Tibial nerve (tissue), 4 donors: ENCODE measurements at regions not wholly inside any gene's neighbourhood (a gene's known extent, or its start where the extent isn't known, plus 50 kb on each side); places are given as distances from the start of the nearest gene placed in this dataset.

ENCODE experiments used
- EP300 ChIP-seq, 2 donors: sonication (generic); formaldehyde crosslinking; IDR thresholded peaks; one replicate each; pipeline ENCODE4 v1.6.1; 2017; ENCODE audit warnings: antibody characterized with exemption in 2 of 2, mild to moderate bottlenecking in 1 of 2
- POLR2A ChIP-seq, 2 donors: fragments of 450-650 bp; IDR thresholded peaks; one replicate each; pipeline ENCODE4 v1.6.1; 2017; ENCODE audit warnings: antibody characterized with exemption in 2 of 2, mild to moderate bottlenecking in 2 of 2, moderate library complexity in 2 of 2
- TF ChIP-seq, protein P1 (sequence below), 5 experiments: fragments of 200-600 bp in 3 of 5; fragments of 450-650 bp in 2 of 5; sonication (generic) in 3 of 5; IDR thresholded peaks; one replicate each; pipeline ENCODE4 v1.5.1; 2016 to 2019; ENCODE audit warnings: antibody characterized with exemption in 5 of 5, mild to moderate bottlenecking in 3 of 5, moderate library complexity in 2 of 5

- TF ChIP-seq POLR2A (IDR thresholded peaks at IDR 0.05), result no peak
- TF ChIP-seq, protein P1, sequence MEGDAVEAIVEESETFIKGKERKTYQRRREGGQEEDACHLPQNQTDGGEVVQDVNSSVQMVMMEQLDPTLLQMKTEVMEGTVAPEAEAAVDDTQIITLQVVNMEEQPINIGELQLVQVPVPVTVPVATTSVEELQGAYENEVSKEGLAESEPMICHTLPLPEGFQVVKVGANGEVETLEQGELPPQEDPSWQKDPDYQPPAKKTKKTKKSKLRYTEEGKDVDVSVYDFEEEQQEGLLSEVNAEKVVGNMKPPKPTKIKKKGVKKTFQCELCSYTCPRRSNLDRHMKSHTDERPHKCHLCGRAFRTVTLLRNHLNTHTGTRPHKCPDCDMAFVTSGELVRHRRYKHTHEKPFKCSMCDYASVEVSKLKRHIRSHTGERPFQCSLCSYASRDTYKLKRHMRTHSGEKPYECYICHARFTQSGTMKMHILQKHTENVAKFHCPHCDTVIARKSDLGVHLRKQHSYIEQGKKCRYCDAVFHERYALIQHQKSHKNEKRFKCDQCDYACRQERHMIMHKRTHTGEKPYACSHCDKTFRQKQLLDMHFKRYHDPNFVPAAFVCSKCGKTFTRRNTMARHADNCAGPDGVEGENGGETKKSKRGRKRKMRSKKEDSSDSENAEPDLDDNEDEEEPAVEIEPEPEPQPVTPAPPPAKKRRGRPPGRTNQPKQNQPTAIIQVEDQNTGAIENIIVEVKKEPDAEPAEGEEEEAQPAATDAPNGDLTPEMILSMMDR (IDR thresholded peaks at IDR 0.05), result no peak
- TF ChIP-seq EP300 (IDR thresholded peaks at IDR 0.05), result no peak
Observed at GRCh38 chr13:91145571-91146205, 201.8 kb upstream of the MIR17HG start.
